Upper lobe of left lung (tissue), 4 donors: ENCODE measurements at regions not wholly inside any gene's neighbourhood (a gene's known extent, or its start where the extent isn't known, plus 50 kb on each side); places are given as distances from the start of the nearest gene placed in this dataset.

Source experiments
- EP300 ChIP-seq, 4 donors: sonication (generic); formaldehyde crosslinking; IDR thresholded peaks; one replicate each; pipeline ENCODE4 v1.5.1; 2017; ENCODE audit warnings: antibody characterized with exemption in 4 of 4, control low read depth in 2 of 4
- POLR2A ChIP-seq, 4 donors: fragments of 450-650 bp; IDR thresholded peaks; one replicate each; pipeline ENCODE4 v1.5.1; 2016 to 2017; ENCODE audit warnings: antibody characterized with exemption in 4 of 4, mild to moderate bottlenecking in 2 of 4
- POLR2AphosphoS5 ChIP-seq, 2 donors: sonication (generic); formaldehyde crosslinking; IDR thresholded peaks; one replicate each; pipeline ENCODE4 v1.5.1; 2017; ENCODE audit warnings: antibody characterized with exemption in 2 of 2
- TF ChIP-seq, protein P1 (sequence below), 6 experiments: fragments of 450-650 bp in 4 of 6; fragments of 200-600 bp in 2 of 6; sonication (generic) in 2 of 6; IDR thresholded peaks; one replicate each; pipeline ENCODE4 v1.5.1; 2016 to 2019; ENCODE audit warnings: antibody characterized with exemption in 6 of 6

DNA sequence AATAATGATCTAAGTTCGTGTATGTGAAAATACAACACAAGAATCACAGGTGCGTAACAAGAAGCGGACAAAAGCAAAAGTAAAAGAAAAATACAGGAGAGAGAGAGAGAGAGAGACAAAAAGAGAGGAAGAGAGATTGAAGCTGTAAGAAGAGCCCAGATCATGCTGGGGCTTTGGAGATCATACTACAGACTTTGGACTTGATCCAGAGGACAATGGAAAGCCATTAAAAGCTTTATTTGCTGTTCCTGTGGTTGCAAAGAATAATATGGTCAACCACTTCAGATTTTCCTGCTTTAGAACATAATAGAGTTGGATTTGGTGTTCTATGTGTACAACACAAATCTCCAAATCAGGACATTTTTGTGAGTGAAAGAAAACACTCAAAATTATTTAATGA, 561.4 kb downstream of the CAAP1 start:
- TF ChIP-seq, protein P1, sequence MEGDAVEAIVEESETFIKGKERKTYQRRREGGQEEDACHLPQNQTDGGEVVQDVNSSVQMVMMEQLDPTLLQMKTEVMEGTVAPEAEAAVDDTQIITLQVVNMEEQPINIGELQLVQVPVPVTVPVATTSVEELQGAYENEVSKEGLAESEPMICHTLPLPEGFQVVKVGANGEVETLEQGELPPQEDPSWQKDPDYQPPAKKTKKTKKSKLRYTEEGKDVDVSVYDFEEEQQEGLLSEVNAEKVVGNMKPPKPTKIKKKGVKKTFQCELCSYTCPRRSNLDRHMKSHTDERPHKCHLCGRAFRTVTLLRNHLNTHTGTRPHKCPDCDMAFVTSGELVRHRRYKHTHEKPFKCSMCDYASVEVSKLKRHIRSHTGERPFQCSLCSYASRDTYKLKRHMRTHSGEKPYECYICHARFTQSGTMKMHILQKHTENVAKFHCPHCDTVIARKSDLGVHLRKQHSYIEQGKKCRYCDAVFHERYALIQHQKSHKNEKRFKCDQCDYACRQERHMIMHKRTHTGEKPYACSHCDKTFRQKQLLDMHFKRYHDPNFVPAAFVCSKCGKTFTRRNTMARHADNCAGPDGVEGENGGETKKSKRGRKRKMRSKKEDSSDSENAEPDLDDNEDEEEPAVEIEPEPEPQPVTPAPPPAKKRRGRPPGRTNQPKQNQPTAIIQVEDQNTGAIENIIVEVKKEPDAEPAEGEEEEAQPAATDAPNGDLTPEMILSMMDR (IDR thresholded peaks at IDR 0.05) = no peak
- TF ChIP-seq POLR2A (IDR thresholded peaks at IDR 0.05) = no peak
- no peak for TF ChIP-seq POLR2AphosphoS5 (IDR thresholded peaks at IDR 0.05)
- TF ChIP-seq EP300 (IDR thresholded peaks at IDR 0.05) = no peak
